Pulmonary artery endothelial cell (primary cell): ENCODE measurements at regions not wholly inside any gene's neighbourhood (a gene's known extent, or its start where the extent isn't known, plus 50 kb on each side); places are given as distances from the start of the nearest gene placed in this dataset.
"Not testable (repeated sequence)": the region's sequence is repeated elsewhere in the genome, so short reads cannot be mapped to it uniquely, and the experiment has no call there.

Experiments
- DNase-seq: peaks from one replicate; pipeline ENCODE4 v3.0.0-alpha.2; 2011; ENCODE audit warnings: low read depth, low spot score

DNA sequence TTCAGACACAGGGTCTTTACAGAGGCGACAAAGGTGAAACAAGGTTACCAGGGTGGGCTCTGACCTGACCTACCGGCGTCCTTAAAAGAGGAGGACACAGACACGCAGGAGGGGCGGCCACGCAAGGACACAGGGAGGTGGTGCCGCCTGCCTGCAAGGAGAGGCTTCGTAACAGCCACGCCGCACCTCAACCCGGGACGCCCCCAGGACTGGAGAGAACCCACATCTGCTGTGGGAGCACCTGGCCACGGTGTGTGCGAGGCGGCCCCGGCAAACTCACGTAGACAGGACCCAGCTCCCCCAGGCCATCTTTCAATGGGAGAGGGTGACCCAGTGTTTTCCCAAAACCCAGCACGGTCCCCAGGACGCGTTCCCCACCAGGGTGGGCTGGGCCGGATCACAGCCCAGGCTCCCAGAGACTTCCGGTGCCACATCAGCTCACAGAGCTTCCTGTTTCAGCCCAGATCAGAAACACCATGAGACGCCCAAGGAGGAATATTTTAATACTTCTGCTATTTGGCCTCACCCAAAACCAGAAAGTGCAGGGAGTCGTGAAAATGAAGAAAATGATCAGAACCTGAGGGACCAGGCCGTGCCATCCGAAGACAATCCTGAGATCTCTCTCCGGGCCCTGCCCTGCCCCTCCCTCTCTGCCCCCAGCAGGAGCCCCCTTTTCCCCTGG lies 5417.4 kb upstream of the TPTE start:
- not testable (repeated sequence) for DNase-seq

GRCh38 chr21:5104562-5104928 lies 5416.8 kb upstream of the TPTE start:
- DNase-seq = not testable (repeated sequence)

GRCh38 chr21:5105939-5106708 lies 5415.3 kb upstream of the TPTE start:
- DNase-seq = not testable (repeated sequence)

GRCh38 chr21:5106767-5107464 lies 5414.5 kb upstream of the TPTE start:
- DNase-seq = not testable (repeated sequence)

DNA sequence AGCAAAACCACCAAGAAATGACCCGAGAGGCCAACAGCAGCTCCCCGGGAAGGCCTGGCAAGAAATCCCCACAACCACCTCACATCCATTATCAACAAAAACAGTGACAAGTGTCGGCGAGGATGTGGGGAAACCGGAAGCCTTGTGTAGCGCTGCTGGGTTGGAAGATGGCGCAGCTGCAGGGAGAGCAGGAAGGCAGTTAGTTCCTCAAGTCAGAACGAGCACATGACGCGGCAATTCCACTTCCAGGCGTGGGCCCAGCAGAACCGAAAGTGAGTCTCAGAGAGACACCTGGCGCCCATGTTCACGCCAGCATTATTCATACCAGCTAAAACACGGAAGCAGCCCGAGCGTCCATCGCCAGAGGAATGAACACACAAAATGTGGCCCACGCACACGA lies 5413.7 kb upstream of the TPTE start:
- DNase-seq = not testable (repeated sequence)

DNA sequence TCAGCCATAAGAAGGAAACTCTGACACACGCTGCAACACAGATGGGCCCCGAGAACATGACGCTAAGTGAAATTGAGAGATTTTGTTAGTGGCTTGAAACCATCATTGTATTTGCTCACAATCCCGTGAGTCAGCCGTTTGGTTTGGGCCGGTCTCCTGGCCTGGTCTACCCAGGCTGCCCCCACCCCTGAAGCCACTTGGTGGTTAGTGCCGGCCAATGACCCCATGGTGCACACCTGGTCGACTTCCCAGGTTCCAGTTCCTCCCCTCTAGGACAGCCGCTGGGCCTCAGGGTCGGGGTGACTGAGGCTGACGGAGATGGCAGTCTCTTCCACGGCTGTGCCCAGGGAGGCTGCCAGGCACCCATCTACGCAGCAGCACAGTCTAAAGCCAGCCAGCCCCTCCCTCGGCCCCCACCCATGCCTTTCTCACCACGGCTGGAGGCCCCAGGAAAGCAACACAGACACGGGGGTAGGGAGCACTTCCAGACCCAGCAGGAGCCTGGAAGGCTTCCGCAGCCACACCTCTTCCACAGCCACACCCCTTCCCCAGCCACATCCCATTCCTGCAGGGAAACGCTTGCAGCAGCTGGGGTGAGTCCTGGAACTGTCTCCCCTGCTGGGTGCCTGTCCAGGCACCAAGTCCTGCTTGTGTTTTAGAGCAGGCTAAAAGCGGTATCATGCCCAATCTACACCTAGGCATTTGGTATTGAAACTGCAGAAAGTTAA lies 5413.2 kb upstream of the TPTE start:
- DNase-seq = not testable (repeated sequence)

GRCh38 chr21:5111197-5111596 lies 5410.2 kb upstream of the TPTE start:
- DNase-seq = not testable (repeated sequence)

DNA sequence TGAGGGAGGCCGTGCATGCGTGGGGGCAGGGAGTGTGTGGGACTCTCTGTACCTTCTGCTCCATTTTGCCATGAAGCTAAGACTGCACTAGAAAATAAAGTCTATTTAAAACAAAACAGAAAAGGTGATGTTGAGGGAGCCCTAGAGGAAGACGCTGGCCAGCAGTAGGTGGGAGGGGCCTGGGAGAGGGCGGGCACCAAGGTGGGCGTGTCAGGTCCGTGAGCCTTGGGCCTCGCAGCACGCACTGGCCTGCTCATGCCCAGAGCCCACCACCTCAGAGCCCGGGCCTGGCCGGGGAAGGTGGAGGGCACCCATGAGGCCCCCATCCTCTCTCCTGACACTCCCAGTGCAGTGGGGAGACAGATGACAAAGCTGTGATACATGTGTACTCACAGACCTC lies 5408.3 kb upstream of the TPTE start:
- DNase-seq = not testable (repeated sequence)

GRCh38 chr21:5114468-5114867 lies 5406.9 kb upstream of the TPTE start:
- DNase-seq = not testable (repeated sequence)

DNA sequence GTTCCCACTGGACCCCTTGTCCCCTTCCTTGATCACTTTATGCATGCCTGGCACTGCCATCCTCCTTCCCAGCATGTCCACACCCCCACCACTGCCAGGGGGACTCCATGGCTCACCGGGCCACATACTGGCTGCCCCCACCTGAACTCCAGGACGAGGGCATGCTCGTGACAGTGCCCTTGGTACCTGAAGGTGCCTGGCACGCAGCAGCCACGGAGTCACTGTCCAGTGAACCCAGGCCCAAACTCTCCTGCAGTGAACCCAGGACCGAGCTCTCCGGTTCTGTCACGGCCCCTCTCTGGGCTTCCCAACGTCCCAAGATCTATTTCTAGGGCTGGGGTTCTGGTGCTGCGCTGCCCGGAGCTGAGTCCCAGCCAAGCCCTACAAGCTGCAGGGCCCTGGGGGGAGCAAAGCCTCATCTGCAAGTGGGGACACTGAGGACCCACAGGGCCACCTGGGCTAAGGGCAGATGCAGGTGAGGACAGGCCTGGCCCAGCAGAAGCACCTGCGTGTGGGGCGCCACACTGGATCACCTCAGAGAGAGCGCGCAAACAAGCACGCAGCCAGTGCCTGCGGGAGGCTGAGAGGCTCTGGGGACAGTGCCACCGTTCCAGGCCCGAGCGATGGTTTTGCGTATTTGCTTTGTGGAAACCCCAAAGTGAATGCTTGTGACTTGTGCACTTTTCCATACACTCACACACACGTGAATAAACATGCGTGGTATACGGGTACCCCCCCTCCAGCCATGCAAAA lies 5406.3 kb upstream of the TPTE start:
- DNase-seq = not testable (repeated sequence)

DNA sequence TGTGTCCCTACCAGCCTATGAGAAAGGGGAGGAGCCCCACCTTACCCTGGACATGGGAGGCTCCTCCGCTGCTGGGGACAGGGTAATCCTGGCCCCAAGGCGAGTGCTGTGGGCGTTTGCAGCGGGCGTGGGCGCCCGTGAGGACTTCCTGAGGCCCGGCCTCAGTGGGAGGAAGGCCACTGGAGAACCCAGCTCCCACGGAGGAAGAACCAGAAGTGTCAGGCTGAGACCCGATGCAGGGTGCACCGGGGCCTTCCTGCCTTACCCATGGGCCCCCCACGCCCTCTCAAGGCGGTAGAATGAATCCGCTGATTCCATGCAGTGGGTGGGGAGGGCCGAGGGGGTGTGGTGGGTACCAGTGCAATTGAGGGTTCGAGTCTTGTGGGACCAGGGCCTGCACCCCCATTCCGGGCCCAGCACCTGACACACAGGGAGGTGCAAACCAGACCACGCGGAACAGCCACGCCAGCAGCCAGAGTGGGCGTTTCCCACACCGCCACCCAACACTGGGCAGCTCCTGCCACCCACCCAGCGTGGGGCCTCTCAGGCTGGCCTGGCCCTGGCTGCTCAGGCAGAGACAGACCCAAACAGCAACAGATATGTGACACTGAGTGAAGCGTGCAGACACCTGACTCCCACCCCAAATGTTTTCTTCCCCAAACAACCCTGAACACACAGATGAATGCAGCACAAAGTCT lies 5405.6 kb upstream of the TPTE start:
- not testable (repeated sequence) for DNase-seq

- not testable (repeated sequence) for DNase-seq
Measured at GRCh38 chr21:5116344-5117123, 5404.8 kb upstream of the TPTE start.

- DNase-seq = not testable (repeated sequence)
Measured at GRCh38 chr21:5117135-5117534, 5404.2 kb upstream of the TPTE start.

- DNase-seq = not testable (repeated sequence)
Measured at GRCh38 chr21:5117666-5118295, 5403.6 kb upstream of the TPTE start.

DNA sequence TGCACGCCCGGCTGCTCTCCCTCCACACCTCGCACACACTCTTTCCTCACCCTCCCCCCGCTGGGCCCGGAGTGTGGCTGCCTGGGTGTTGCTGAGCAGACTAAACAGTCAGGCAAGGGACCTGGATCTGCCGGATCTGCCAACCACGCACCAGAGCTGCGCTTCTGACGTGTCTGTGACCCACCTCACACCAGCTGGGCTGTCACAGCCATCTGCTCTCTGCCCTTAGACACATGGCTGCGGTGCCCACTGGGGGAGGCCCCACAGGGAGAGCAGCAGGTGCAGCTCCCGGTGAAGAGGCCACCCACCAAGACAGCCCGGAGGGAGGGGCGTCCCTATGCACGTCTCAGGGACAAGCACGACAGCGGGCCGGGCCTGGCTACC lies 5403.1 kb upstream of the TPTE start:
- not testable (repeated sequence) for DNase-seq

DNA sequence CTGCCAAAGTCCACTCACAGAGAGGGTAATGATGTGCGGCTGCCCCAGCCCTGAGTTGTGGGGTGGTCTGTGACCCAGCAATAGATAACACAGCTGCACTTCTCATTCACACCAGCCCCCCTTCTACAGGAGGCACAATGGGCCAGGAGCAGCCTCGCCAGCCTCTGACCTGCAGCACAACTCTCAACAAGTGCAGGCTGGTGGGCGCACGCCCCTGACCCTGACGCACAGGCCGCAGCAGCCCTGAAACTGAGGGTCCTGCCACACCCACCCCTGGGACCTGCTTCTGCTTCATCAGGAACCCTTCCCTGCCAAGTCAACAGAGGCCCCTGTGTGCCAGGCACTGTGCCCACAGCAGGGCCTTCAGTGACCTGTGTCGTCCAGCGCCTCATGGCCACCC lies 5402.2 kb upstream of the TPTE start:
- not testable (repeated sequence) for DNase-seq

DNA sequence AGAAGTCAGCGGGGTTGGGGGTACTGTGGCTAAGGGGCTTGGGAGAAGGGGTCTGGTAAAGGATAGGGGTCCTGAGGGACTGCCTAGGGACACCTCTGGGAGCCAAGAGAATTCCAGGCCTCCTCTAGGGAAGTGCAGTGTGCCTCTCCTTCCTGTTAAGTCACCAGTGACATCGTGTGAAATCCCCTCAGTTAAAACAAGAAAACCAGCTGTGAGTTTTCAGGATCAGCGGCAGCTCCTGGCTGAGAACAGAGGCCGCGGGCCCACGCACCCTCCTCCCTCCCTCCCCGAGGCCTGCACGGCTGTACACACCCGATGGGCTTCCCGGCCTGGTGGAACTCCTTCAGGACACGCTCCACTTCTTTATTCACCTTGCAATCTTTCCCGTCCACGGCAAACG lies 5400.0 kb upstream of the TPTE start:
- not testable (repeated sequence) for DNase-seq

DNA sequence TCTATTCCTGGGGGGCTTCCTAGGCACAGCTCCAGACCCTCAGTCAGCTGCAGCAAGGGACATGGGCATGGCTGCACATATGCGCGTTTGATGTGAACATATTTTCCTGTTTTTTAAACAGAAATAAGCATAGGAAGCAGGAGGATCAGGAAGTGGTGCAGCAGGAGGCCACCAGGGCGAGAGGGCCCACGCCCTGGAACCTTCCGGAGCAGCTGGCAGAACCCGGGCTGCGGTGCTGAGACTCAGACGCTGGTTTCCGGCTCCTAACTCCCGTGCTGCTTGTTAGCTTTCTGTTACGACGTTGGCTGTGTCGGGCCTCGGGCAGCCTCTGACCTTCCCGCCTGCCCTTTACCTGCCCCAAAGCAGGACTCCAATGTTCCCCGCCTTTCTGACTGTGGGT lies 5399.5 kb upstream of the TPTE start:
- DNase-seq = not testable (repeated sequence)

GRCh38 chr21:5123655-5124054 lies 5397.7 kb upstream of the TPTE start:
- not testable (repeated sequence) for DNase-seq
